Astrocyte (in vitro differentiated cells and primary cell): ENCODE measurements at regions not wholly inside any gene's neighbourhood (a gene's known extent, or its start where the extent isn't known, plus 50 kb on each side); places are given as distances from the start of the nearest gene placed in this dataset.

Experiments used
- EZH2 ChIP-seq: IDR thresholded peaks from 2 replicates; pipeline ENCODE4 v1.6.1; 2012; ENCODE audit warnings: mild to moderate bottlenecking, low read length, inconsistent platforms; ENCODE audit not compliant: insufficient read depth
- TF ChIP-seq, protein P1 (sequence below): IDR thresholded peaks from 2 replicates; pipeline ENCODE4 v1.5.1; 2011; ENCODE audit warnings: low read depth, mild to moderate bottlenecking, inconsistent platforms, low read length, moderate library complexity; ENCODE audit not compliant: insufficient read depth

DNA sequence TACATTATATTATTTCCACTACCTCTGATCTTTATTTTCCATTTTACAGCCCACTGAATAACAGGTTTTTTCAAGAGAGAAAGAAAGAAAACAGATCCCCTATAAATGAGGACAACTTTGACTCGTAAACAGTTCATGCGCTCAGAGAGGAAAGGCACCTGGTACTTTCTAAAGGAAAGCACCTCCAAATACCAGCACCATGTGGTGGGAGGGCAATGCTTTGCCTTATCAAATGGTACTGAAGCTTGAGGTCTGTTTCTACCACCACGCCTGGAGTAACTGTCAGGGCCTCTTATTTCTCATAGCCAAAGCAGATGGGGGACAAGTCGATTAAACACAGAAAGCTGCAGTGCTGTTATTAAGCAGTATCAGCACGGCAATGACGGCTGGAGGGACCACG is 510.3 kb upstream of the ZFHX3 start:
- TF ChIP-seq, protein P1, sequence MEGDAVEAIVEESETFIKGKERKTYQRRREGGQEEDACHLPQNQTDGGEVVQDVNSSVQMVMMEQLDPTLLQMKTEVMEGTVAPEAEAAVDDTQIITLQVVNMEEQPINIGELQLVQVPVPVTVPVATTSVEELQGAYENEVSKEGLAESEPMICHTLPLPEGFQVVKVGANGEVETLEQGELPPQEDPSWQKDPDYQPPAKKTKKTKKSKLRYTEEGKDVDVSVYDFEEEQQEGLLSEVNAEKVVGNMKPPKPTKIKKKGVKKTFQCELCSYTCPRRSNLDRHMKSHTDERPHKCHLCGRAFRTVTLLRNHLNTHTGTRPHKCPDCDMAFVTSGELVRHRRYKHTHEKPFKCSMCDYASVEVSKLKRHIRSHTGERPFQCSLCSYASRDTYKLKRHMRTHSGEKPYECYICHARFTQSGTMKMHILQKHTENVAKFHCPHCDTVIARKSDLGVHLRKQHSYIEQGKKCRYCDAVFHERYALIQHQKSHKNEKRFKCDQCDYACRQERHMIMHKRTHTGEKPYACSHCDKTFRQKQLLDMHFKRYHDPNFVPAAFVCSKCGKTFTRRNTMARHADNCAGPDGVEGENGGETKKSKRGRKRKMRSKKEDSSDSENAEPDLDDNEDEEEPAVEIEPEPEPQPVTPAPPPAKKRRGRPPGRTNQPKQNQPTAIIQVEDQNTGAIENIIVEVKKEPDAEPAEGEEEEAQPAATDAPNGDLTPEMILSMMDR: no peak
- no peak for TF ChIP-seq EZH2
